Occipital lobe (tissue), 1 donor: ENCODE measurements at regions not wholly inside any gene's neighbourhood (a gene's known extent, or its start where the extent isn't known, plus 50 kb on each side); places are given as distances from the start of the nearest gene placed in this dataset.

Experiments
- DNase-seq: peaks from one replicate; lab custom pipeline; 2025; lab: John Stamatoyannopoulos, UW

- no peak for DNase-seq
Measured at GRCh38 chr7:31284106-31284505, 56.4 kb downstream of the NEUROD6 start.

DNA sequence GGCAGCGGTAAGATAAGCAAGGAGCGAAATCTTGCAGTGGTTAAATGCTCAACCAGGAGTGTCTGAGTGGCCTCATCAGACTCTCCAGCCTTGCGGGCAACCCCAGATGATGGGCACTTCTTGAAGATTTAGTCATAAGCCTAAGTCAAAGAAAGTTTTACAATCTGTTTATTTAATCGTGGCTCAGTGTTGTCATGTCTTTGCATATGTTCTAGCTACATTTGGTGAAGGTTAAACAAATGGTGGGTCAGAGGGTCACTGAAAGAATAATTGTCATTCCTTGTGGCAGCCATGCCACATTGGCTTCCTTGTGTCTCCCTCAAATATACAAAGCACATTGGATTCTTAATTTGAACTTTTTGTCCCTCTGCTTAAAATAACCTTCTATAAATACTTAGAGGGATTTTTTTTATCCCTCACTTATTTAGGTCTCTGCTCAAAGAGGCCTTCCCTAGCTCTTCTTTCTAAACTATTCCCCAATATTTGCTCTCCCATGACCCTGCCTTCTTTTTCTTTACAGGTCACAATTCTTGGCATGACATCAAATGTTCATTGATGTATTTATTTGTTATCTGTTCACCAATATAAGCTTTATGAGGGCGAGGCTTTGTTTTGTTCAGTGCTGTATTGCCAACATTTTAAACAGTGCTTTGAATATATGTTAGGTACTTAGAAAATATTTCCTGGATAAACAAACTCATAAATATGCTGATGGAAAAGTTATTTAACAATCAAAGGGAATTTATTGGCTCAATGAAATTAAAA is 68.7 kb downstream of the NEUROD6 start:
- DNase-seq, result no peak

DNA sequence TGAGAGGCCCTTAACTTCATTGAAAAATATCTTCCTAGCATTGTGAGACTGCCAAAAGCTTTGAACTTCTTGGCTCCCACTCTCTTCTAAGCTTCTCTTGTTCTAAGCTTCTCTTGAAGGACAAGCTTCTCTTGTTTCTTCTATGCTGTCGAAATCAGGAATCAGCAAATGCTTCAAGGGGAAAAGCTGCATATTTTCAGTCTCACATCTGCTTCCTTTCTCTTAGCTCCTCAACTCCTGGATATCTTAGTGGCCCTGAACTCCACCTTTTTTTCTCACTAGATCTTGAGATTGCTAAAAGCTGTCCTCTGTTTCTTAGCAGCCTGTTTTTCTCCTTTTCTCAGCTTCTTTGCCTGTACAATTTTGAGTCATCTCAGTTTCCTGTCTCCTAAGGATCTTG is 73.0 kb downstream of the NEUROD6 start:
- DNase-seq, result no peak

GRCh38 chr7:31263338-31263737 is 77.2 kb downstream of the NEUROD6 start:
- no peak for DNase-seq

DNA sequence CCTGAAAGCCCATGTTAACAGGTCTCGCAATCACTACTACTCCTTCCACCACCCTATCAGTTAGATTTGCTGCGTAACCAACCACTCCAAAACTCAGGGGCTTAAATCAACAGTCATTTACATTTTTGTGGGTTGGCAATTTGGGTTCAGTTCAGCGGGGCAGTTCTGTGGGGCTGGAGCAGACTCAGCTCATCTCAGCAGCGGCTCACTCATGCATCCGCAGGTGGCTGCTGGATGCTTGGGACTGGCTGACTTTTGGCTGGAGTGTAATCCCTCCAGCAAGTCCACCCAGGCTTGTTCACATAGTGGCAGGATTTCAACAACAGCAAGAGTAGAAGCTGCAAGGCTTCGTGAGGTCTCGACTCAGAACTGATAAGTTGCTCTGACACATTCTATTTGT is 79.2 kb downstream of the NEUROD6 start:
- no peak for DNase-seq

- no peak for DNase-seq
Measured at GRCh38 chr7:31260851-31261250, 79.7 kb downstream of the NEUROD6 start.

DNA sequence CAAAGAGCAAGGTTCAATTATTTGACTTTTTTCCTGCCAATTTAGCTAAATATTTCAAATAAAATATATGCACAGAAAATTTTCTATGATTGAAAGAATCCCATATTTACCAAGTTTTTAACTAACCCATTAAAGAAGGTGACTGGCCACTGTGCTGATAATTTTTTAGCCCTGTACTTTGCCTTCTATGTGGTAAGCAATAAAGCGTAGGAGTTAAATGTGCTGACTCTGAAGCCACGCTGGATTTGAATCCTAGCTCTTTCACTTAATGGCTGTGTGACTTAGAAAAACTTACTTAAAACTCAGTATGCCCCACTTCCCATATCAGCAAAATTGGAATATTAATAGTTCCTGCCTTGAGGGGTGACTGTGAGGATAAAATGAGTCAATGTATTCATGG is 82.1 kb downstream of the NEUROD6 start:
- no peak for DNase-seq

DNA sequence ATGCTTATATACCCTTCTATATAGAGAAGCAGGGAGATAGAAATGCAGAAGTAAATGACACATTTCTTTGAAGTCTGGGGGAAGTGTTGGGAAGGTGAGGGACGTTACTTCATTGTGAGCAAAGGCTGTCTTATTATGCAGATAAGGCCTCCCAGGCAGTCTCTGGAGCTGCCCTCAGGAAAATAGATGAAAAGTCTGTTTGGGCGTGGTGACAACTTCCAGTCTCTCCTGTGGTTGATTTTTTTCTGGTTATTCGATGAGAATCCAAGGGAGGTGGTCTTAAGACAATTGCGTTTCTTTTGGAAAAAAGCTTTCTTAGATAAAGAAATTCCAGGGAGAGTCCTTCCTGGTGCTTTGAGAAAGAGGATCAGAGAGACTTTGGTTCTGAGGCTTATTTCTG is 84.0 kb downstream of the NEUROD6 start:
- no peak for DNase-seq

- no peak for DNase-seq
Measured at GRCh38 chr7:31254926-31255325, 85.6 kb downstream of the NEUROD6 start.

GRCh38 chr7:31253532-31253931 is 87.0 kb downstream of the NEUROD6 start:
- DNase-seq, result no peak

DNA sequence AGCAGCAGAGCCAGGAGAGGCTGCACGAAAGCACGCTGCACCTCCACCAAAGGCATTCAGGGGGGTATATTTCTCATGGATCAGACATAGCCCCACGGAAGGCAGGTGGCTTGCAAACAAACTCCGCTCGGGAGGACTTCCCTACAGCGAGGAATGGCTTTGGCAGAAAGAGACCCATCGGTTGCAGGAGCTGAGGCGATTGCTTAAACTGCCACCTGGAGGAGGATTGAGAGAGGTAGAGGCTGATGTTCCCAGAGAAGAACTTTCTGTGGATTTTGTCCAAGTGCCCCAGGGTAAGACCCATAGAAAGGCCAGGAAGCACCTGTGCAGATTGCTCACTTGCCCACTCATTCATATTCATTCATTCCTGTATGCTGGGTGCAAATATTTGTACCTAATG is 89.1 kb downstream of the NEUROD6 start:
- no peak for DNase-seq

- peak; percentile 24 for DNase-seq
Measured at GRCh38 chr7:31249671-31250070, 90.9 kb downstream of the NEUROD6 start.

DNA sequence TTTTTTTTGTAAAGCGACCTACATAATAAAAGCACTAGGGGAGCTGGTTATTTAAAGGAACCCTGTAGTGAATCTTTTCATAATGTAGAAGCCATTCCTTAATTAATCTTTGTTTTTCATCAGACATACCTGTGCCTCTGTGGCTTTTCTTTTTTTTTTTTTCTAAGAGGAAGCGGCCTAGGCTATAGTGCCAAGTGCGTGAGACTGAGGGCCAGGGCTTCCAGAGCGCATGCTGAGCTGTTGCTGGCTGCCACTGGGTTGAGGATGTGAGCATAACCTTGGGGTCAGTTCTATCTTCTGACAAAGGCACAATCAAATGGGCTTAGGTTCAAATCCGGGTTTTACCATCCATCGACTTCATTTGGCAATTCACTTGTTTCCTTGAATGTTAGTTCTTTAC is 103.7 kb downstream of the NEUROD6 start:
- DNase-seq, result no peak

- DNase-seq, result no peak
Measured at GRCh38 chr7:31234836-31235605, 105.5 kb downstream of the NEUROD6 start.

- no peak for DNase-seq
Measured at GRCh38 chr7:31228957-31229356, 111.6 kb downstream of the NEUROD6 start.

DNA sequence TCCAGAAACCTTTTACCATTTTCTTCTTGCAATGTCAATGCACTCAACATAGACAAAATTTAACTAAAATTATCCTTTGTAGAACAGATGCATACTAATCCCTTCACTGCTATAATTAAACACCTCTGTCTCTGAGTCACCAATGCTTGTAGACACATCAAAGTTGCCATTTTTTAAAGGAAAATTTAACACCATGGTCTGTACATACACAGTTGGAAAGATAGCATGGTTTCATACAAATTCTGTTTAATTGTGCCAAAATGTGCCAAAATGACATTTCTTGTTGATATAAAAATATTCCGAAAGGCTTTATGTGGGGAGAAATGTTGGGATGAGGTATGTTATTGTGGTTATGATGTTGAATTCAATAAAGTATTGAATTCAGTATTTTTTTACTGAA is 125.8 kb downstream of the NEUROD6 start:
- DNase-seq, result no peak

DNA sequence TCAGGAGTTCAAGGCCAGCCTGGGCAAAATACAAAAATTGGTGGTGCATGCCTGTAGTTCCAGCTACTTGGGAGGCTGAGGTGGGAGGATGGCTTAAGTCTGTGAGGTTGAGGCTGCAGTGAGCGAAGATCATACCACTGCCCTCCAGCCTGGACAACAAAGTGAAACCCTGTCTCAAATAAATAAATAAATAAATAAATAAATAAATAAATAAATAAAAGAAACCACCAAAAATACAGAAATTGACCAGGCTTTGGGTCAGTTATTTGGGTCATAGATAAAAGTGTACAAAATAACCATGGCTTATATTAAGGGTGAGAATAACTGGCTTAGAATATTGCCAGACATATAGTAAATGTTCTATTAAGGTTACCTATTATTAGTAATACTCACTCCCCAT is 129.2 kb downstream of the NEUROD6 start:
- DNase-seq, result no peak

DNA sequence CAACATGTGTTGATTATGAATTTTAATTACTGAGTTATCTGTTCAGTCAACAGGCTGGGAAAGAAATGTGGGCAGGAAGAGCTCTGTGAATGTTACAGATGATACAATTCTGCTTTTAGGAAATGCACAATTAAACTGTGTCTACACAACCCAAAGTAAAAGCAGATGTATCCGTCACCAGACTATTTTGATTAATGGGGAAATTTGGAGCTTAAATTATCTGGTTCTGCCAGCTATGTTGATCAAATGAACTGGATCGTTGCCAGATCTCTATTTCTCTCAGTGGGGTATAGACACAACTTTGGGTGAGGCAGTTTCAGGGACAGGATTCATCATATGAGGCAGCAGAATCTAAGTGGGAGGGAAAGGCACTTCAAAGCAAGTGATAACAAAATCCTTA is 136.5 kb downstream of the NEUROD6 start:
- no peak for DNase-seq

- DNase-seq, result no peak
Measured at GRCh38 chr7:31203551-31203950, 137.0 kb downstream of the NEUROD6 start.

DNA sequence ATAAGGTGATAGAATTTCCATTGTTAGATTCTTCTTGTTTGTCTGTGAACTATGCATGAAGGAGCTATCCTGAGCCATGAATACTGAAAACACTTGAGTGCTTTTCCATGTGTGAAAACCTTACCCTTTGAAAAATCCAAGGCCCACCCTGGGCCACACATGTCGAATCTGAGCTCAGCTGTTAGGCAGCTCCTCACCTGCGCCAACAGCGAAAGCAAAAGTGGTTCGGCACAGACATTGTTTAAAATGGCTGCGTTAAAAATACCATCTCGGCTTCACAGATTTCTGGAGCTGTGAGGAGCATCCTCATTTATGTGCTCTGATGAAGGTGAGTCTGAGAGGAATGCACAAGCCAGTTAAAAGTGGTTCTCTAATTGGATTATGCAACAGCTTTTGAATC is 137.7 kb downstream of the NEUROD6 start:
- peak; percentile 13 for DNase-seq

DNA sequence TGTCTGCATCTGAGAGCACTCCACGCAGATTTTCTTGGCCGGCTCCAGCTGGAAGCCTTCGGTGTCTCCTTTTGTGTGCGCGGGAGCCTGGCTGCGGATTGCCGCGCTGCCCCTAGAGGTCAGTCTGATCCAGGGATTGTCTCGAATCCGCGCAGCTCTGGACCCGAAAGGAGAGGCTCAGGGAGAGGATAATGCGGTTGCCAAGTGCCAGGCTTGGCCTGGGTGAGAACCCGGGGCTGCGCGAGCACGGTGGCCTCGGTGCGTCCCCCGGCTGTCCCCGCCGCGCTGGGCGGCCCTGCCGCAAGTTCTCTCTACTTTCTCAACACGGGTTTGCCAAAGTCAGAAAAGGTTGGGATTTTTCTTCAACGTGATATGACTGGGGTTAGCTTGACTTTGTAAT is 140.9 kb downstream of the ADCYAP1R1 start:
- peak; percentile 60 for DNase-seq

DNA sequence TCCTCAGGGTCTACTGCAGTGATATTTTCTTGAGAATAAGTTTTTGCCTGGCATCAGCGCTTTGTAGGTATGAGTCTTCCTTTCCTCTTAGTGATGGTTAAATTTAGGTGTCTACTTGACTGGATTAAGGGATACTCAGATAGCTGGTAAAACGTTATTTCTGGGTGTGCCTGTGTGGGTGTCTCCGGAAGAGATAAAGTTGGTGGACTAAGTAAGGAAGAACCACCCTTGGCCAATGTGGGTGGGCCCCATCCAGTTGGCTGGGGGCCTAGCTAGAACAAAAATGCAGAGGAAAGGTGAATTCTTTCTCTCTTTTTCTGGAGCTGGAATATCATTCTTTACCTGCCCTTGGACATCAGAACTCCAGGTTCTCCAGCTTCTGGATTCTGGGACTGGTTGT is 138.8 kb downstream of the ADCYAP1R1 start:
- no peak for DNase-seq

DNA sequence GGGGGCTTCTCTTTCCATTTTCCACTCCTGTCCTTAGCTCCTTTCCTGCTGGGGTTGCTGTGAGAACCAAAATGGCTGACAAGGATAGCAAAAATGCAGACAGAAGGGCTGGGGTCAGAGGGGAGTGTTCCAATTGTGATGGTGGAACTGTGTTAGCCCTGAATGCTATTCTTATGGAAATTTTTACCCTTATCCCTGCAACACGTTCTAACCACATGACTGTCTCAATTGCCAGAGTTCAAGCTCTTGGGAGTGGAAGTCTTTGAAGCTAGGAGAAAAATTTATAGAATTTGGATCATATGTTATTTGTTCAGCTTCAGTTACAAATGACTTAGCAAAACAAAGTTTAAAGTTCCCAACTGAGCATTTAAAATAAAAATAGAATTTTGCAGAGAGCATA is 134.1 kb downstream of the ADCYAP1R1 start:
- no peak for DNase-seq
